ENCODE measurements at regions not wholly inside any gene's neighbourhood (a gene's known extent, or its start where the extent isn't known, plus 50 kb on each side); places are given as distances from the start of the nearest gene placed in this dataset.
A peak's percentile ranks its signal among the peaks of the same experiment; 100 is the strongest.

GRCh38 chr9:118423021-118423420 is 718.8 kb downstream of the TLR4 start:
- no peak for DNase-seq

- DNase-seq = no peak
Measured at GRCh38 chr9:118423721-118424120, 719.5 kb downstream of the TLR4 start.

GRCh38 chr9:118426772-118427171 is 722.6 kb downstream of the TLR4 start:
- no peak for DNase-seq

GRCh38 chr9:118438810-118439209 is 734.6 kb downstream of the TLR4 start:
- DNase-seq = no peak

GRCh38 chr9:118439441-118439840 is 735.2 kb downstream of the TLR4 start:
- DNase-seq = no peak

GRCh38 chr9:118444403-118444802 is 740.2 kb downstream of the TLR4 start:
- no peak for DNase-seq

GRCh38 chr9:118446943-118447639 is 742.9 kb downstream of the TLR4 start:
- no peak for DNase-seq

GRCh38 chr9:118449554-118449953 is 745.4 kb downstream of the TLR4 start:
- DNase-seq = no peak

GRCh38 chr9:118455259-118455658 is 751.1 kb downstream of the TLR4 start:
- no peak for DNase-seq

- DNase-seq = peak; percentile 62
Measured at GRCh38 chr9:118455788-118456187, 751.6 kb downstream of the TLR4 start.

- no peak for DNase-seq
Measured at GRCh38 chr9:118457171-118458000, 753.2 kb downstream of the TLR4 start.

- no peak for DNase-seq
Measured at GRCh38 chr9:118459913-118460312, 755.7 kb downstream of the TLR4 start.

GRCh38 chr9:118463419-118463818 is 759.2 kb downstream of the TLR4 start:
- no peak for DNase-seq

- DNase-seq = peak; percentile 93
Measured at GRCh38 chr9:118473521-118473920, 769.3 kb downstream of the TLR4 start.

- DNase-seq = no peak
Measured at GRCh38 chr9:118478752-118479151, 774.5 kb downstream of the TLR4 start.

GRCh38 chr9:118482306-118482705 is 778.1 kb downstream of the TLR4 start:
- no peak for DNase-seq

GRCh38 chr9:118483677-118484076 is 779.5 kb downstream of the TLR4 start:
- DNase-seq = no peak

- DNase-seq = no peak
Measured at GRCh38 chr9:118503236-118503635, 799.0 kb downstream of the TLR4 start.

GRCh38 chr9:118510711-118511110 is 806.5 kb downstream of the TLR4 start:
- DNase-seq = no peak

GRCh38 chr9:118515947-118516346 is 811.7 kb downstream of the TLR4 start:
- DNase-seq = no peak

- no peak for DNase-seq
Measured at GRCh38 chr9:118521261-118521660, 817.1 kb downstream of the TLR4 start.

GRCh38 chr9:118522093-118523028 is 818.2 kb downstream of the TLR4 start:
- DNase-seq = peak; percentile 46

- DNase-seq = no peak
Measured at GRCh38 chr9:118527261-118527660, 823.1 kb downstream of the TLR4 start.

All from NCI-H774 (cell line).